Neural cell (in vitro differentiated cells): ENCODE measurements at regions not wholly inside any gene's neighbourhood (a gene's known extent, or its start where the extent isn't known, plus 50 kb on each side); places are given as distances from the start of the nearest gene placed in this dataset.

Source experiments
- H2AFZ ChIP-seq: fragments of 200-600, 300-800 bp; sonication (generic), shearing (Covaris generic); 2 replicates; pipeline ENCODE4 v1.6.0; 2014; ENCODE audit warnings: low read depth, mild to moderate bottlenecking, antibody characterized with exemption, low read length, moderate library complexity
- H3F3A ChIP-seq: fragments of 200-600 bp; shearing (Covaris generic); 2 replicates; pipeline ENCODE4 v1.6.1; 2016; ENCODE audit warnings: mild to moderate bottlenecking, moderate library complexity, mixed read lengths, antibody characterized with exemption, low read length; ENCODE audit not compliant: insufficient read depth, poor library complexity, severe bottlenecking
- H3K27ac ChIP-seq: fragments of 200-600, 300-800 bp; sonication (generic), shearing (Covaris generic); 2 replicates; pipeline ENCODE4 v1.5.1; 2014; ENCODE audit warnings: mild to moderate bottlenecking, low read length, moderate library complexity
- H3K27me3 ChIP-seq: fragments of 300-800, 200-600 bp; sonication (generic), shearing (Covaris generic); 2 replicates; pipeline ENCODE4 v1.6.0; 2014; ENCODE audit warnings: mild to moderate bottlenecking, low read depth, low read length, moderate library complexity; ENCODE audit not compliant: insufficient read depth
- H3K36me3 ChIP-seq: fragments of 300-800, 200-600 bp; sonication (generic), shearing (Covaris generic); 2 replicates; pipeline ENCODE4 v1.5.1; 2014; ENCODE audit warnings: mild to moderate bottlenecking, antibody characterized with exemption, low read length, moderate library complexity; ENCODE audit not compliant: insufficient read depth
- H3K4me2 ChIP-seq: fragments of 300-800, 200-600 bp; sonication (generic), shearing (Covaris generic); 2 replicates; pipeline ENCODE4 v1.6.0; 2014; ENCODE audit warnings: mild to moderate bottlenecking, low read length
- H3K4me3 ChIP-seq: fragments of 300-800, 200-600 bp; sonication (generic), shearing (Covaris generic); 2 replicates; pipeline ENCODE4 v1.5.1; 2014; ENCODE audit warnings: mild to moderate bottlenecking, low read length, moderate library complexity
- H3K79me2 ChIP-seq: fragments of 200-600 bp; shearing (Covaris generic); replicated peaks from 2 replicates; pipeline ENCODE4 v1.6.0; 2014; ENCODE audit warnings: mild to moderate bottlenecking, low read length, moderate library complexity; ENCODE audit not compliant: insufficient read depth
- H3K9ac ChIP-seq: fragments of 300-800, 200-600 bp; sonication (generic), shearing (Covaris generic); 2 replicates; pipeline ENCODE4 v1.6.1; 2016; ENCODE audit warnings: mild to moderate bottlenecking, low read length, mixed read lengths
- H3K9me2 ChIP-seq: fragments of 200-600 bp; shearing (Covaris generic); 2 replicates; pipeline ENCODE4 v1.6.1; 2016; ENCODE audit warnings: mild to moderate bottlenecking, low read length, mixed read lengths; ENCODE audit not compliant: insufficient read depth
- H3K9me3 ChIP-seq: fragments of 200-600, 300-800 bp; sonication (generic), shearing (Covaris generic); 2 replicates; pipeline ENCODE4 v1.6.1; 2016; ENCODE audit warnings: mild to moderate bottlenecking, mixed run types, low read length, moderate library complexity, mixed read lengths
- H4K20me1 ChIP-seq: fragments of 200-600 bp; shearing (Covaris generic); 2 replicates; pipeline ENCODE4 v1.6.1; 2016; ENCODE audit warnings: mild to moderate bottlenecking, mixed run types; ENCODE audit not compliant: insufficient read depth
- CTCF ChIP-seq: fragments of 450-650 bp; IDR thresholded peaks from 2 replicates; pipeline ENCODE4 v1.5.1; 2014; ENCODE audit warnings: antibody characterized with exemption, mild to moderate bottlenecking, moderate library complexity; ENCODE audit not compliant: poor library complexity, severe bottlenecking
- EP300 ChIP-seq: fragments of 450-650 bp; conservative IDR thresholded peaks from 2 replicates; pipeline ENCODE4 v1.6.1; 2014; ENCODE audit warnings: antibody characterized with exemption, mild to moderate bottlenecking, moderate library complexity; ENCODE audit not compliant: poor library complexity, severe bottlenecking
- EZH2 ChIP-seq: fragments of 200-600, 300-800 bp; shearing (Covaris generic), sonication (generic); IDR thresholded peaks from 2 replicates; pipeline ENCODE4 v1.6.1; 2014; ENCODE audit warnings: antibody characterized with exemption, low read length, borderline replicate concordance, mild to moderate bottlenecking; ENCODE audit not compliant: insufficient read depth, poor library complexity, severe bottlenecking
- MXI1 ChIP-seq: fragments of 450-650 bp; conservative IDR thresholded peaks from 2 replicates; pipeline ENCODE4 v1.6.1; 2014; ENCODE audit warnings: antibody characterized with exemption, mild to moderate bottlenecking; ENCODE audit not compliant: poor library complexity, severe bottlenecking
- POLR2AphosphoS5 ChIP-seq: IDR thresholded peaks from 2 replicates; pipeline ENCODE4 v1.6.1; 2012
- RAD21 ChIP-seq: fragments of 450-650 bp; conservative IDR thresholded peaks from 2 replicates; pipeline ENCODE4 v1.6.1; 2014; ENCODE audit warnings: antibody characterized with exemption, mild to moderate bottlenecking, moderate library complexity
- REST ChIP-seq: IDR thresholded peaks from 2 replicates; pipeline ENCODE4 v1.6.1; 2012; ENCODE audit warnings: borderline replicate concordance
- SMC3 ChIP-seq: fragments of 450-650 bp; conservative IDR thresholded peaks from 2 replicates; pipeline ENCODE4 v1.6.1; 2014; ENCODE audit warnings: antibody characterized with exemption, mild to moderate bottlenecking, moderate library complexity; ENCODE audit not compliant: poor library complexity
- TAF1 ChIP-seq: IDR thresholded peaks from 2 replicates; pipeline ENCODE4 v1.6.1; 2012; ENCODE audit warnings: low read depth

GRCh38 chr2:776038-776437, 98.8 kb upstream of the TMEM18 start:
- Histone ChIP-seq H3K4me2 (no peak overlapping the region), H3K27ac (no peak overlapping the region), H3K36me3 (no peaks in the 10 kb centered on the region), H3K9ac (no peak overlapping the region), H3K9me2 (no peaks in the 10 kb centered on the region), H3K9me3 (no peaks in the 10 kb centered on the region), H3K4me3 (no peak overlapping the region), H3F3A (no peaks in the 10 kb centered on the region), H3K27me3 (no peaks in the 10 kb centered on the region), H4K20me1 (no peaks in the 10 kb centered on the region), H3K79me2 (no peaks in the 10 kb centered on the region), H2AFZ (no peak overlapping the region)
- no peak for TF ChIP-seq TAF1
- TF ChIP-seq EP300 = no peak
- no peak for TF ChIP-seq EZH2
- TF ChIP-seq RAD21 = no peak
- no peak for TF ChIP-seq SMC3
- TF ChIP-seq CTCF = no peak
- TF ChIP-seq MXI1 = no peak
- no peak for TF ChIP-seq REST
- TF ChIP-seq POLR2AphosphoS5 = no peak

GRCh38 chr2:774436-774835, 97.2 kb upstream of the TMEM18 start:
- Histone ChIP-seq H3K9me2 (no peaks in the 10 kb centered on the region), H3K36me3 (no peaks in the 10 kb centered on the region), H3K27ac (no peak overlapping the region), H3K9ac (no peak overlapping the region), H3K9me3 (no peaks in the 10 kb centered on the region), H3K4me3 (no peak overlapping the region), H2AFZ (no peak overlapping the region), H3K4me2 (no peak overlapping the region), H3F3A (no peaks in the 10 kb centered on the region), H3K27me3 (no peaks in the 10 kb centered on the region), H4K20me1 (no peaks in the 10 kb centered on the region), H3K79me2 (no peaks in the 10 kb centered on the region)
- TF ChIP-seq CTCF (no peak), MXI1 (no peak), REST (no peak), TAF1 (no peak), POLR2AphosphoS5 (no peak), EZH2 (no peak), SMC3 (no peak), EP300 (no peak)
